ENCODE measurements at regions not wholly inside any gene's neighbourhood (a gene's known extent, or its start where the extent isn't known, plus 50 kb on each side); places are given as distances from the start of the nearest gene placed in this dataset.

DNA sequence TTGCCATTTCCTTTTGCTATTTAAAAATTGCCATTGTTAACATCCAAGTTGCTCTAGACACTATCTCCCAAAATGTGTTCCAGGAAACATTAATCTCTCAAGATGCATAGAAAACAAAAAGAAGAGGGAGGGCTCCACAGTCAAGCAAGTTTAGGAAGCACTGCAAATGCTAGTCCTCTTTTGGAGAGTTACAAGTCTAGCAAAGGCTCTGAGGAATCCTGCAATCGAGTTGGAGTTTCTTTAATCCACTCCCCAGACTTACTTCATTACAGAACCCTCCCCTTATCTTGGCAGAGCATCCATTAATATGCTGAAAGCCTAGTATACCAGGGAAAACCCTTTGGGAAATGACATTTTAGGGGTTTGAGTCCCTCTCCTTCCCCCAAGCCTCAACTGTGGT, 147.9 kb downstream of the SYF2 start:
- DNase-seq (no peak), ATAC-seq (ENCODE audit: low read depth) (no peak)
- Mint-ChIP-seq H3K4me1 (no peaks in the 10 kb centered on the region), H3K27ac (no peak overlapping the region), H3K27me3 (no peaks in the 10 kb centered on the region), H3K9me3 (no peaks in the 10 kb centered on the region), H3K36me3 (ENCODE audit: low read depth) (no peaks in the 10 kb centered on the region), H3K4me3 (no peak overlapping the region)
- intact Hi-C loops (cut with micrococcal nuclease) = no loop called here
- no peak for TF ChIP-seq CTCF (IDR thresholded peaks at IDR 0.05)
- CTCF ChIA-PET = no interaction called here
- POLR2A ChIA-PET = no interaction called here

DNA sequence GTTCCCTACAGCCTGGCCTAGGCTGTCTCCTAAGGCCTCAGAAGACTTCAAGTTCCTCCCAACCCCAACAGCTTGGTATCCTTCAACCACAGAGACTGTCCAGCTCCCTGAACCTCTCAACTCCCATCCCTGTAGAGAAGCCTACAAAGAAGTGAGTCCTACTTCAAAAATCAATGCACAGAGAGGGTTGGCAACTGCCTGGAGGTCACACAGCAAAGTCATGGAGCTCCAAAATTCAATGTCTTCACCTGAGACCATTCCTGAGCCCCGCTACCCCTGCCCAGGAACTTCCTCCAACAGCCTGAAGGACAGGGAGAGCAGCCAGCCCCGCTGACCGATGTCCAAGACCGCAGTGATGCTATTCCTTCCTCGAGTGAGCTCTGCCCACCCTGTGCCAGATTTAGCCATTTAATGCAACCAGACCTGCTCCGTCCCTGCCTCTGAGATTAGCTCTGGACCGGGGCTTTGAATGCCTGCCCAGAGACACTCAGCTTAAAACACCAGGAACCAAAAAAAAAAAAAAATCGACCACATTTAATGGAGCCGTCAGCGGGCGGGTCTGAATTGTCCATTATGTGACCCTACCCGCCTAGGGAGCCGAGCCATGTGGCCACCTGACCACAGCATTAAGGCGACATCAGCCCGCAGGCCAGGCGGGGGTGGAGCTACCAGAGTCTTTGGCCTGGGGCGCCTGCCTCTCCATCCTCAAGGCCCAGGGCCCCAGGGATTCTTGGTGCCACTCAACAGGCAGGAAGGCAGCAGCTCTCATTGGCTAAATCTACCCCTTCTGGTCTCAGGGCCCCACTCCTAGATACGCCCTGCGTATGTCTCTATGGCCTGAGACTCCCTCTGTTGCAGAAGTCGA, 148.6 kb downstream of the SYF2 start:
- intact Hi-C loops (cut with micrococcal nuclease) = no loop called here
- DNase-seq (no peak), ATAC-seq (ENCODE audit: low read depth) (no peak)
- CTCF ChIA-PET = no interaction called here
- Mint-ChIP-seq H3K4me3 (no peak overlapping the region), H3K27ac (no peak overlapping the region), H3K36me3 (ENCODE audit: low read depth) (no peaks in the 10 kb centered on the region), H3K9me3 (no peaks in the 10 kb centered on the region), H3K4me1 (no peaks in the 10 kb centered on the region), H3K27me3 (no peaks in the 10 kb centered on the region)
- POLR2A ChIA-PET = no interaction called here
- TF ChIP-seq CTCF (IDR thresholded peaks at IDR 0.05) = no peak

DNA sequence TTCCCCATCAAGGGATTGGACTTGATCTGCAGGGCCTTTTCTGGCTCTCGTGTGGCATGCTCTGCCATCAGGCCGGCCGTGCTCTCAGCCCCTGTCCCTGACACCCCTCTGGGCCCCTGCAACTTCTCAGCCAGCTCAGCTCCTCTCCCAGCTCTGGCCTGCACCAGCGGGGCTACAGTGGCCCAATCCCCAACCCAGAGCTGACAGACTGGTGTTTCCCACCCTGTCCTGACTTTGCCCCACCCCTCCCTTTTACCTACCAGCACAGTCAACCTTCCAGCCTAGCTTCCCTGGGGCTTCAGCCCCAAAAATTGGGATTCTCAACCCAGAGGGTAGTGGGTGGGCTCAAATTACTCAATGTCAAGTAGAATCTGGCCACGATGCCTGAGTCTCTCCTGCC, 149.3 kb downstream of the SYF2 start:
- TF ChIP-seq CTCF (IDR thresholded peaks at IDR 0.05) = no peak
- ATAC-seq (ENCODE audit: low read depth) (no peak), DNase-seq (no peak)
- Mint-ChIP-seq H3K27me3 (no peaks in the 10 kb centered on the region), H3K36me3 (ENCODE audit: low read depth) (no peaks in the 10 kb centered on the region), H3K4me3 (no peak overlapping the region), H3K27ac (no peak overlapping the region), H3K9me3 (no peaks in the 10 kb centered on the region), H3K4me1 (no peaks in the 10 kb centered on the region)
- intact Hi-C loops (cut with micrococcal nuclease) = no loop called here
- POLR2A ChIA-PET = no interaction called here
- CTCF ChIA-PET = interaction anchor here (0.7 kb wide), 1 partner anchor 16 kb away, joined by 3 read pairs; no protein-coding TSS in a partner anchor

- no peak for ATAC-seq (ENCODE audit: low read depth)
- ChIA-PET CTCF (interaction anchor here (0.7 kb wide), 1 partner anchor 17 kb away, joined by 3 read pairs; no protein-coding TSS in a partner anchor), POLR2A (no interaction called here)
- no peak for DNase-seq
- no peak for TF ChIP-seq CTCF (IDR thresholded peaks at IDR 0.05)
- no peaks in the 10 kb centered on the region for H3K27me3 Mint-ChIP-seq
- H3K4me3 Mint-ChIP-seq = no peak overlapping the region
- intact Hi-C loops (cut with micrococcal nuclease) = no loop called here
- no peaks in the 10 kb centered on the region for H3K36me3 Mint-ChIP-seq (ENCODE audit: low read depth)
- no peaks in the 10 kb centered on the region for H3K4me1 Mint-ChIP-seq
- H3K9me3 Mint-ChIP-seq = peaks cover 1% of the 10 kb centered on the region
- no peak overlapping the region for H3K27ac Mint-ChIP-seq
Measured at GRCh38 chr1:25082216-25082899, 149.9 kb downstream of the SYF2 start.

DNA sequence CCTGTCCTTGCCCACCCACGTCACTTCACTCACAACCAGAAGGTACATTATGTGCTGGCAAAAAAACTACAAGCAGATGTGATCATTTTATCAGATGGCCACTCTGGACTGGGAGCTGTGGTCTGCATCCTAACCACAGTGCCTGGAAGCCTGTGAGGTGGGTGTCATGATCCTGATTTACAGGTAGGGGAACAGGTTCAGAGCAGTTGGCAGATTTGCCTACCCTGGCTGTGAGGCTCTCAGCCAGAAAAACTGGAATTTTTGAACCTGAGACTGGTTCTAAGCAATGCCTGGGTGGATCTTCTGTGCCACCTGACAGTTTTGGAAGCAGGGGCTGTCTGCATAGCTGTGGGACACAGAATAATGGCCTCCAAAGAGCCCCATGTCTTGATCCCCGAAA, 150.8 kb downstream of the SYF2 start:
- H3K27me3 Mint-ChIP-seq = no peaks in the 10 kb centered on the region
- H3K27ac Mint-ChIP-seq = no peak overlapping the region
- H3K4me3 Mint-ChIP-seq = no peak overlapping the region
- POLR2A ChIA-PET = no interaction called here
- peaks cover 3% of the 10 kb centered on the region for H3K36me3 Mint-ChIP-seq (ENCODE audit: low read depth)
- DNase-seq = no peak
- ATAC-seq (ENCODE audit: low read depth) = no peak
- peaks cover 8% of the 10 kb centered on the region for H3K9me3 Mint-ChIP-seq
- intact Hi-C loops (cut with micrococcal nuclease) = no loop called here
- no peak for TF ChIP-seq CTCF (IDR thresholded peaks at IDR 0.05)
- CTCF ChIA-PET = interaction anchor here (0.9 to 1.2 kb wide), 2 partner anchors 44 to 149 kb away, joined by 3 to 4 read pairs; no protein-coding TSS in a partner anchor
- H3K4me1 Mint-ChIP-seq = no peaks in the 10 kb centered on the region

Measured in activated B cell treated with CpG ODN at 0.5 μM for 24 hours (primary cell).